ENCODE measurements at regions not wholly inside any gene's neighbourhood (a gene's known extent, or its start where the extent isn't known, plus 50 kb on each side); places are given as distances from the start of the nearest gene placed in this dataset.
A peak's percentile ranks its signal among the peaks of the same experiment; 100 is the strongest.

DNA sequence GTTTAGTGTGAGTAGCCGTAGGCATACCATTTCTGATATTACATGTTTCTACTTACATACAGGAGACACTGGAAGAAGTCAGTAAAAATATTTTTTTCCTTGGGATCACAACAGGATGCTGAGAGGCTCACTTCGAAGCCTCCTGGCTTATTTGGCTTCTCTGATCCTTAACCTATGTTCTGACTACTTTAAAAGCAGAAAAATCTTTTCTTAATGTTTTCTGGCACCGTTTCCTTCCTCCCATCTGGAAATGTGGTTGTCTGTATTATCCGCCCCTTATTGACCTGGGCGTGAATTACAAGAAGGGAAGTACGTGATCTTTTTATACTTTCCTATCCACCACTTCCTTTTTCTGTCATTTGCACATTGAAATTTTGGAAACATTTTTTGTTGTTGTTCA, 379.6 kb downstream of the COL12A1 start:
- Histone ChIP-seq H3K4me3 (no peak overlapping the region), H3K27ac (no peak overlapping the region), H3K36me3 (no peaks in the 10 kb centered on the region), H3K27me3 (no peaks in the 10 kb centered on the region), H3K4me1 (no peaks in the 10 kb centered on the region), H3K9me3 (peaks cover 0 to under 1% (median 0%) of the 10 kb centered on the region in 4 donors)
- TF ChIP-seq, protein P1, sequence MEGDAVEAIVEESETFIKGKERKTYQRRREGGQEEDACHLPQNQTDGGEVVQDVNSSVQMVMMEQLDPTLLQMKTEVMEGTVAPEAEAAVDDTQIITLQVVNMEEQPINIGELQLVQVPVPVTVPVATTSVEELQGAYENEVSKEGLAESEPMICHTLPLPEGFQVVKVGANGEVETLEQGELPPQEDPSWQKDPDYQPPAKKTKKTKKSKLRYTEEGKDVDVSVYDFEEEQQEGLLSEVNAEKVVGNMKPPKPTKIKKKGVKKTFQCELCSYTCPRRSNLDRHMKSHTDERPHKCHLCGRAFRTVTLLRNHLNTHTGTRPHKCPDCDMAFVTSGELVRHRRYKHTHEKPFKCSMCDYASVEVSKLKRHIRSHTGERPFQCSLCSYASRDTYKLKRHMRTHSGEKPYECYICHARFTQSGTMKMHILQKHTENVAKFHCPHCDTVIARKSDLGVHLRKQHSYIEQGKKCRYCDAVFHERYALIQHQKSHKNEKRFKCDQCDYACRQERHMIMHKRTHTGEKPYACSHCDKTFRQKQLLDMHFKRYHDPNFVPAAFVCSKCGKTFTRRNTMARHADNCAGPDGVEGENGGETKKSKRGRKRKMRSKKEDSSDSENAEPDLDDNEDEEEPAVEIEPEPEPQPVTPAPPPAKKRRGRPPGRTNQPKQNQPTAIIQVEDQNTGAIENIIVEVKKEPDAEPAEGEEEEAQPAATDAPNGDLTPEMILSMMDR (IDR thresholded peaks at IDR 0.05) = no peak
- TF ChIP-seq EP300 (IDR thresholded peaks at IDR 0.05) = no peak
- TF ChIP-seq POLR2AphosphoS5 (IDR thresholded peaks at IDR 0.05) = no peak
- TF ChIP-seq POLR2A (IDR thresholded peaks at IDR 0.05) = no peak
- DNase-seq = no peak
- no peak for ATAC-seq (ENCODE audit: low FRiP score in 2 of 2)
- WGBS, 2 donors = 39 to 40% methylated on average over 6 of the region's 6 CpGs

GRCh38 chr6:74814440-74814839, 391.4 kb downstream of the COL12A1 start:
- H3K4me3 ChIP-seq = no peak overlapping the region
- no peaks in the 10 kb centered on the region for H3K36me3 ChIP-seq
- TF ChIP-seq POLR2A (IDR thresholded peaks at IDR 0.05) (no peak), POLR2AphosphoS5 (IDR thresholded peaks at IDR 0.05) (no peak), EP300 (IDR thresholded peaks at IDR 0.05) (no peak)
- 92 to 94% methylated on average over 4 of the region's 4 CpGs for WGBS, 2 donors
- DNase-seq (no peak), ATAC-seq (ENCODE audit: low FRiP score in 2 of 2) (no peak)
- H3K9me3 ChIP-seq = peaks cover 0 to 12% (median 4%) of the 10 kb centered on the region in 4 donors
- no peaks in the 10 kb centered on the region for H3K27me3 ChIP-seq
- H3K27ac ChIP-seq = no peak overlapping the region
- no peaks in the 10 kb centered on the region for H3K4me1 ChIP-seq

- Histone ChIP-seq H3K27ac (no peak overlapping the region), H3K9me3 (no peaks in the 10 kb centered on the region), H3K36me3 (no peaks in the 10 kb centered on the region), H3K27me3 (no peaks in the 10 kb centered on the region), H3K4me3 (no peak overlapping the region), H3K4me1 (no peaks in the 10 kb centered on the region)
- no peak for ATAC-seq (ENCODE audit: low FRiP score in 2 of 2)
- no peak for DNase-seq
- TF ChIP-seq EP300 (IDR thresholded peaks at IDR 0.05) (no peak), POLR2AphosphoS5 (IDR thresholded peaks at IDR 0.05) (no peak), POLR2A (IDR thresholded peaks at IDR 0.05) (no peak)
- TF ChIP-seq, protein P1 (IDR thresholded peaks at IDR 0.05) = no peak
- 63 to 66% methylated on average over 2 of the region's 2 CpGs for WGBS, 2 donors
These were observed 398.2 kb downstream of the COL12A1 start for GRCh38 chr6:74807674-74808073.

- H3K4me1 ChIP-seq = no peaks in the 10 kb centered on the region
- ATAC-seq (ENCODE audit: low FRiP score in 2 of 2) = peak in 1 of 2 donors; percentile 63
- no peaks in the 10 kb centered on the region for H3K27me3 ChIP-seq
- no peak overlapping the region for H3K27ac ChIP-seq
- no peak for TF ChIP-seq POLR2A (IDR thresholded peaks at IDR 0.05)
- no peak for TF ChIP-seq POLR2AphosphoS5 (IDR thresholded peaks at IDR 0.05)
- no peak for TF ChIP-seq EP300 (IDR thresholded peaks at IDR 0.05)
- TF ChIP-seq, protein P1 (IDR thresholded peaks at IDR 0.05) = no peak
- H3K36me3 ChIP-seq = no peaks in the 10 kb centered on the region
- H3K9me3 ChIP-seq = no peaks in the 10 kb centered on the region
- 60 to 65% methylated on average over 5 of the region's 5 CpGs for whole genome bisulfite sequencing, 2 donors
- DNase-seq = no peak
- H3K4me3 ChIP-seq = no peak overlapping the region
These were observed 399.7 kb downstream of the COL12A1 start for GRCh38 chr6:74805916-74806696.

DNA sequence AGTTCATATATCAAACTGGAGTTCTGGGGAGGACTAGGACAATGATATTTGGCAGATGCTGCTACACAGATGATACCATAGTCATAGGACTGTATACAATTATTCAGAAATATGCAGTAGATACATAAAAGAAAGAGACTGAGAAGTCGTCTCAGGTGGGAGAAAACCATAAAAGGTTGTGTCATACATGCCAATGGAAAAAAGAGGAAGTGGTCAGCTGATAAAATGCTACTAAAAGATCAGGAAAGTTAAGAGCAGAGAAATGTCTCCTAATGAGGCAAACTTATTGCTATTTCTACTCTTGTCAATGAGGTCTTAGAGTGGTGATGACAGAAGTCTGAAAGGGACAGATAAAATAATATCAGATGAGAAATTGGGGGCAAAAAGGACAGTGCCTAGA, 407.6 kb downstream of the COL12A1 start:
- no peak for ATAC-seq (ENCODE audit: low FRiP score in 2 of 2)
- WGBS, 2 donors = 41 to 67% methylated on average over 1 of the region's 1 CpG
- H3K27me3 ChIP-seq = no peaks in the 10 kb centered on the region
- no peak overlapping the region for H3K4me3 ChIP-seq
- no peak overlapping the region for H3K27ac ChIP-seq
- peaks cover 0 to 8% (median 0%) of the 10 kb centered on the region in 4 donors for H3K9me3 ChIP-seq
- no peaks in the 10 kb centered on the region for H3K36me3 ChIP-seq
- H3K4me1 ChIP-seq = no peaks in the 10 kb centered on the region
- no peak for DNase-seq
- no peak for TF ChIP-seq EP300 (IDR thresholded peaks at IDR 0.05)
- TF ChIP-seq POLR2A (IDR thresholded peaks at IDR 0.05) = no peak
- no peak for TF ChIP-seq POLR2AphosphoS5 (IDR thresholded peaks at IDR 0.05)
- TF ChIP-seq, protein P1 (IDR thresholded peaks at IDR 0.05) = no peak

Measured in upper lobe of left lung (tissue), 6 donors.